HG03520 (cell line): ENCODE measurements at regions not wholly inside any gene's neighbourhood (a gene's known extent, or its start where the extent isn't known, plus 50 kb on each side); places are given as distances from the start of the nearest gene placed in this dataset.

ENCODE experiments used
- ATAC-seq: cut with Tn5 transposase; IDR thresholded peaks from one replicate; pipeline ENCODE4 v1.9.1; 2021; ENCODE audit warnings: mild to moderate bottlenecking, moderate library complexity; ENCODE audit not compliant: unreplicated experiment

- no peak for ATAC-seq
Observed at GRCh38 chrX:25226151-25226550, 210.4 kb upstream of the ARX start.

- no peak for ATAC-seq
Observed at GRCh38 chrX:25219480-25219879, 203.7 kb upstream of the ARX start.

GRCh38 chrX:25213611-25214010 lies 197.8 kb upstream of the ARX start:
- ATAC-seq, result no peak

GRCh38 chrX:25207803-25208475 lies 192.2 kb upstream of the ARX start:
- ATAC-seq, result no peak

- ATAC-seq, result no peak
Observed at GRCh38 chrX:25206778-25207177, 191.0 kb upstream of the ARX start.

GRCh38 chrX:25204182-25204581 lies 188.4 kb upstream of the ARX start:
- no peak for ATAC-seq

GRCh38 chrX:25202827-25203226 lies 187.1 kb upstream of the ARX start:
- no peak for ATAC-seq

GRCh38 chrX:25198891-25199290 lies 183.1 kb upstream of the ARX start:
- no peak for ATAC-seq

GRCh38 chrX:25198253-25198652 lies 182.5 kb upstream of the ARX start:
- ATAC-seq, result no peak

GRCh38 chrX:25196221-25196620 lies 180.5 kb upstream of the ARX start:
- ATAC-seq, result no peak

- ATAC-seq, result no peak
Observed at GRCh38 chrX:25191403-25191802, 175.6 kb upstream of the ARX start.

GRCh38 chrX:25181775-25182174 lies 166.0 kb upstream of the ARX start:
- ATAC-seq, result no peak

- ATAC-seq, result no peak
Observed at GRCh38 chrX:25180242-25180641, 164.5 kb upstream of the ARX start.

GRCh38 chrX:25178555-25178954 lies 162.8 kb upstream of the ARX start:
- no peak for ATAC-seq

- no peak for ATAC-seq
Observed at GRCh38 chrX:25175743-25176142, 160.0 kb upstream of the ARX start.

- ATAC-seq, result no peak
Observed at GRCh38 chrX:25175171-25175570, 159.4 kb upstream of the ARX start.

GRCh38 chrX:25166546-25166945 lies 150.8 kb upstream of the ARX start:
- ATAC-seq, result no peak

GRCh38 chrX:25166145-25166544 lies 150.4 kb upstream of the ARX start:
- ATAC-seq, result no peak

GRCh38 chrX:25158635-25159034 lies 142.9 kb upstream of the ARX start:
- ATAC-seq, result no peak

GRCh38 chrX:25156832-25157231 lies 141.1 kb upstream of the ARX start:
- ATAC-seq, result no peak

- no peak for ATAC-seq
Observed at GRCh38 chrX:25156323-25156722, 140.6 kb upstream of the ARX start.

GRCh38 chrX:25154168-25154567 lies 138.4 kb upstream of the ARX start:
- ATAC-seq, result no peak

- no peak for ATAC-seq
Observed at GRCh38 chrX:25151749-25152148, 136.0 kb upstream of the ARX start.
